Neuronal stem cell (in vitro differentiated cells): ENCODE measurements at regions not wholly inside any gene's neighbourhood (a gene's known extent, or its start where the extent isn't known, plus 50 kb on each side); places are given as distances from the start of the nearest gene placed in this dataset.

ENCODE experiments used
- DNase-seq: peaks from one replicate; pipeline ENCODE4 v3.0.0-alpha.2; 2013; ENCODE audit warnings: low spot score
- H2AFZ ChIP-seq: one replicate; pipeline ENCODE4 v1.6.1; 2013; ENCODE audit warnings: mild to moderate bottlenecking, low read length, inconsistent platforms
- H2AK5ac ChIP-seq: 2 replicates; pipeline ENCODE4 v1.6.1; 2013; ENCODE audit warnings: low read depth, mild to moderate bottlenecking, inconsistent platforms, low read length, moderate library complexity, mixed read lengths
- H2BK120ac ChIP-seq: 2 replicates; pipeline ENCODE4 v1.6.1; 2013; ENCODE audit warnings: low read depth, mild to moderate bottlenecking, inconsistent platforms, low read length, moderate library complexity, mixed read lengths
- H2BK12ac ChIP-seq: one replicate; pipeline ENCODE4 v1.6.1; 2013; ENCODE audit warnings: low read length, inconsistent platforms
- H2BK15ac ChIP-seq: 2 replicates; pipeline ENCODE4 v1.6.1; 2013; ENCODE audit warnings: mild to moderate bottlenecking, low read length, inconsistent platforms, mixed read lengths
- H2BK5ac ChIP-seq: one replicate; pipeline ENCODE4 v1.6.1; 2013; ENCODE audit warnings: inconsistent platforms, mild to moderate bottlenecking, low read length, moderate library complexity
- H3K14ac ChIP-seq: one replicate; pipeline ENCODE4 v1.6.1; 2013; ENCODE audit warnings: low read length, inconsistent platforms
- H3K18ac ChIP-seq: 2 replicates; pipeline ENCODE4 v1.6.1; 2013; ENCODE audit warnings: low read length, inconsistent platforms
- H3K23ac ChIP-seq: 2 replicates; pipeline ENCODE4 v1.6.1; 2013; ENCODE audit warnings: low read depth, mild to moderate bottlenecking, mixed read lengths, low read length, inconsistent platforms; ENCODE audit not compliant: poor library complexity
- H3K27ac ChIP-seq: replicated peaks from 3 replicates; pipeline ENCODE4 v1.5.1; 2013; ENCODE audit warnings: low read length, inconsistent platforms
- H3K27me3 ChIP-seq, 3 experiments: 2 replicates each; pipeline ENCODE4 v1.6.1; 2013; ENCODE audit warnings: low read length in 3 of 3, mild to moderate bottlenecking in 2 of 3, inconsistent platforms in 1 of 3, low read depth in 1 of 3, mixed read lengths in 1 of 3, moderate library complexity in 1 of 3; ENCODE audit not compliant: control insufficient read depth in 3 of 3, insufficient read depth in 3 of 3
- H3K36me3 ChIP-seq, 2 donors: replicated peaks in 1 of 2; 2 replicates each; pipeline ENCODE4 v1.6.1; 2013; ENCODE audit warnings: low read length in 2 of 2; ENCODE audit not compliant: control insufficient read depth in 2 of 2, insufficient read depth in 2 of 2
- H3K4ac ChIP-seq: 2 replicates; pipeline ENCODE4 v1.6.1; 2013; ENCODE audit warnings: inconsistent platforms, mild to moderate bottlenecking, low read length, moderate library complexity
- H3K4me1 ChIP-seq, 2 donors: 1 replicate in 1 of 2; 2 replicates in 1 of 2; pipeline ENCODE4 v1.6.1; 2013; ENCODE audit warnings: low read length in 2 of 2, low read depth in 1 of 2; ENCODE audit not compliant: control insufficient read depth in 2 of 2, insufficient read depth in 1 of 2
- H3K4me2 ChIP-seq: one replicate; pipeline ENCODE4 v1.6.1; 2013; ENCODE audit warnings: mild to moderate bottlenecking, low read length, inconsistent platforms; ENCODE audit not compliant: insufficient read depth, poor library complexity, severe bottlenecking
- H3K4me3 ChIP-seq, 2 donors: 2 replicates each; pipeline ENCODE4 v1.5.1; 2013; ENCODE audit warnings: low read length in 2 of 2, mild to moderate bottlenecking in 2 of 2, inconsistent platforms in 1 of 2, moderate library complexity in 1 of 2
- H3K79me1 ChIP-seq: one replicate; pipeline ENCODE4 v1.6.1; 2013; ENCODE audit warnings: low read depth, mild to moderate bottlenecking, inconsistent platforms, low read length, moderate library complexity
- H3K9ac ChIP-seq: one replicate; pipeline ENCODE4 v1.6.1; 2013; ENCODE audit warnings: mild to moderate bottlenecking, low read depth, low read length, inconsistent platforms; ENCODE audit not compliant: poor library complexity
- H3K9me3 ChIP-seq, 2 donors: replicated peaks in 1 of 2; 2 replicates each; pipeline versions ENCODE3 to v1.6.1; 2013; ENCODE audit warnings: low read length in 2 of 2, mild to moderate bottlenecking in 2 of 2, inconsistent platforms in 1 of 2, low read depth in 1 of 2, mixed read lengths in 1 of 2, moderate library complexity in 1 of 2; ENCODE audit not compliant: control insufficient read depth in 2 of 2, insufficient read depth in 1 of 2
- H4K8ac ChIP-seq: one replicate; pipeline ENCODE4 v1.6.1; 2013; ENCODE audit warnings: low read depth, mild to moderate bottlenecking, inconsistent platforms, low read length, moderate library complexity
- H4K91ac ChIP-seq: one replicate; pipeline ENCODE4 v1.6.1; 2013; ENCODE audit warnings: low read length, low read depth, mild to moderate bottlenecking, inconsistent platforms; ENCODE audit not compliant: poor library complexity
- WGBS, 2 donors: extraction: QIAGEN DNeasy Blood & Tissue Kit; methylation state at CpG; one replicate each; pipeline ENCODE4 v1.1.7; 2013; ENCODE audit warnings: missing lambda C conversion rate in 2 of 2, mixed read lengths in 1 of 2; ENCODE audit not compliant: insufficient read length in 2 of 2, insufficient replicate concordance in 1 of 2; ENCODE audit errors: extremely low coverage in 2 of 2; 5-methylcytosine and 5-hydroxymethylcytosine counted together

- Histone ChIP-seq H2AFZ (no peak overlapping the region), H3K4ac (no peak overlapping the region), H2BK15ac (no peak overlapping the region), H3K4me3 (no peak overlapping the region), H3K4me2 (no peak overlapping the region), H2BK120ac (no peak overlapping the region), H3K4me1 (no peaks in the 10 kb centered on the region), H2AK5ac (no peak overlapping the region), H3K27me3 (no peaks in the 10 kb centered on the region), H4K8ac (no peak overlapping the region), H3K14ac (no peak overlapping the region), H3K9ac (no peak overlapping the region), H2BK12ac (no peak overlapping the region), H2BK5ac (no peak overlapping the region), H3K27ac (no peak overlapping the region), H4K91ac (no peak overlapping the region), H3K79me1 (no peaks in the 10 kb centered on the region), H3K9me3 (no peaks in the 10 kb centered on the region), H3K23ac (no peak overlapping the region), H3K36me3 (no peaks in the 10 kb centered on the region), H3K18ac (no peak overlapping the region)
- no CpG with 5 or more reads among the region's 5 CpGs for WGBS, 2 donors
- DNase-seq, result no peak
Observed at GRCh38 chrX:146186540-146186939, 368.9 kb downstream of the SLITRK2 start.

- Histone ChIP-seq H2AFZ (no peak overlapping the region), H3K4me1 (no peaks in the 10 kb centered on the region), H2AK5ac (no peak overlapping the region), H3K23ac (no peak overlapping the region), H3K36me3 (no peaks in the 10 kb centered on the region), H3K4me2 (no peak overlapping the region), H3K27me3 (no peaks in the 10 kb centered on the region), H3K4ac (no peak overlapping the region), H3K14ac (no peak overlapping the region), H2BK120ac (no peak overlapping the region), H3K4me3 (no peak overlapping the region), H2BK15ac (no peak overlapping the region), H3K9me3 (no peaks in the 10 kb centered on the region), H4K8ac (no peak overlapping the region), H4K91ac (no peak overlapping the region), H3K79me1 (no peaks in the 10 kb centered on the region), H3K27ac (no peak overlapping the region), H2BK12ac (no peak overlapping the region), H3K18ac (no peak overlapping the region), H3K9ac (no peak overlapping the region), H2BK5ac (no peak overlapping the region)
- WGBS, 2 donors, result no CpG with 5 or more reads among the region's 3 CpGs
- no peak for DNase-seq
Observed at GRCh38 chrX:146189371-146189770, 371.7 kb downstream of the SLITRK2 start.

GRCh38 chrX:146208821-146209220 lies 391.2 kb downstream of the SLITRK2 start:
- Histone ChIP-seq H3K27me3 (no peaks in the 10 kb centered on the region), H2BK120ac (no peak overlapping the region), H3K9ac (no peak overlapping the region), H3K4me2 (no peak overlapping the region), H3K4me1 (no peaks in the 10 kb centered on the region), H4K91ac (no peak overlapping the region), H3K4ac (no peak overlapping the region), H3K18ac (no peak overlapping the region), H3K23ac (no peak overlapping the region), H3K9me3 (no peaks in the 10 kb centered on the region), H2BK12ac (no peak overlapping the region), H3K79me1 (no peaks in the 10 kb centered on the region), H2AK5ac (no peak overlapping the region), H4K8ac (no peak overlapping the region), H3K36me3 (no peaks in the 10 kb centered on the region), H3K14ac (no peak overlapping the region), H2AFZ (no peak overlapping the region), H3K27ac (no peak overlapping the region), H2BK5ac (no peak overlapping the region), H2BK15ac (no peak overlapping the region), H3K4me3 (no peak overlapping the region)
- DNase-seq, result no peak
- no CpG with 5 or more reads among the region's 4 CpGs for WGBS, 2 donors

- Histone ChIP-seq H3K4me3 (no peak overlapping the region), H3K4me1 (no peaks in the 10 kb centered on the region), H3K27ac (no peak overlapping the region), H3K9me3 (no peaks in the 10 kb centered on the region), H2BK120ac (no peak overlapping the region), H3K18ac (no peak overlapping the region), H3K36me3 (no peaks in the 10 kb centered on the region), H3K9ac (no peak overlapping the region), H4K91ac (no peak overlapping the region), H2BK12ac (no peak overlapping the region), H2BK15ac (no peak overlapping the region), H3K27me3 (no peaks in the 10 kb centered on the region), H2BK5ac (no peak overlapping the region), H3K4ac (no peak overlapping the region), H4K8ac (no peak overlapping the region), H2AK5ac (no peak overlapping the region), H3K23ac (no peak overlapping the region), H3K79me1 (no peaks in the 10 kb centered on the region), H2AFZ (no peak overlapping the region), H3K4me2 (no peak overlapping the region), H3K14ac (no peak overlapping the region)
- no peak for DNase-seq
- WGBS, 2 donors, result no CpG with 5 or more reads among the region's 1 CpG
Observed at GRCh38 chrX:146224442-146224841, 406.8 kb downstream of the SLITRK2 start.
